ENCODE measurements at regions not wholly inside any gene's neighbourhood (a gene's known extent, or its start where the extent isn't known, plus 50 kb on each side); places are given as distances from the start of the nearest gene placed in this dataset.
A peak's percentile ranks its signal among the peaks of the same experiment; 100 is the strongest.

- H3K4me1 ChIP-seq (ENCODE audit: control insufficient read depth, insufficient read depth, low read length): no peaks in the 10 kb centered on the region
- H3K27me3 ChIP-seq (ENCODE audit: control insufficient read depth, insufficient read depth, low read length): peaks cover 23% of the 10 kb centered on the region
- DNase-seq: no peak
- no CpG with 5 or more reads among the region's 7 CpGs for WGBS (ENCODE audit: insufficient coverage, low lambda C conversion rate)
- H3K9me3 ChIP-seq (ENCODE audit: control insufficient read depth, low read depth, low read length): no peaks in the 10 kb centered on the region
- H3K36me3 ChIP-seq (ENCODE audit: control insufficient read depth, insufficient read depth, low read length): no peaks in the 10 kb centered on the region
- no peak overlapping the region for H3K27ac ChIP-seq (ENCODE audit: low read length)
- no peak overlapping the region for H3K4me3 ChIP-seq (ENCODE audit: low read length)
These were observed 155.4 kb upstream of the FOXF1 start for GRCh38 chr16:86354641-86355513.

- no peak for DNase-seq
- WGBS (ENCODE audit: insufficient coverage, low lambda C conversion rate): no CpG with 5 or more reads among the region's 5 CpGs
- H3K36me3 ChIP-seq (ENCODE audit: control insufficient read depth, insufficient read depth, low read length): no peaks in the 10 kb centered on the region
These were observed 154.8 kb upstream of the FOXF1 start for GRCh38 chr16:86355531-86355930.

GRCh38 chr16:86355951-86356350 lies 154.4 kb upstream of the FOXF1 start:
- Histone ChIP-seq H3K27ac (ENCODE audit: low read length) (no peak overlapping the region), H3K4me1 (ENCODE audit: control insufficient read depth, insufficient read depth, low read length) (no peaks in the 10 kb centered on the region), H3K36me3 (ENCODE audit: control insufficient read depth, insufficient read depth, low read length) (no peaks in the 10 kb centered on the region), H3K27me3 (ENCODE audit: control insufficient read depth, insufficient read depth, low read length) (peaks cover 14% of the 10 kb centered on the region), H3K4me3 (ENCODE audit: low read length) (no peak overlapping the region), H3K9me3 (ENCODE audit: control insufficient read depth, low read depth, low read length) (no peaks in the 10 kb centered on the region)
- no CpG with 5 or more reads among the region's 3 CpGs for WGBS (ENCODE audit: insufficient coverage, low lambda C conversion rate)
- no peak for DNase-seq

More at GRCh38 chr16:86355531-86355930, 154.8 kb upstream of the FOXF1 start:
- Histone ChIP-seq H3K4me1 (ENCODE audit: control insufficient read depth, insufficient read depth, low read length) (no peaks in the 10 kb centered on the region), H3K4me3 (ENCODE audit: low read length) (no peak overlapping the region), H3K9me3 (ENCODE audit: control insufficient read depth, low read depth, low read length) (no peaks in the 10 kb centered on the region), H3K27ac (ENCODE audit: low read length) (no peak overlapping the region), H3K27me3 (ENCODE audit: control insufficient read depth, insufficient read depth, low read length) (peaks cover 16% of the 10 kb centered on the region)

GRCh38 chr16:86356804-86357203 lies 153.5 kb upstream of the FOXF1 start:
- Histone ChIP-seq H3K27ac (ENCODE audit: low read length) (no peak overlapping the region), H3K9me3 (ENCODE audit: control insufficient read depth, low read depth, low read length) (no peaks in the 10 kb centered on the region), H3K36me3 (ENCODE audit: control insufficient read depth, insufficient read depth, low read length) (no peaks in the 10 kb centered on the region), H3K4me3 (ENCODE audit: low read length) (no peak overlapping the region), H3K4me1 (ENCODE audit: control insufficient read depth, insufficient read depth, low read length) (no peaks in the 10 kb centered on the region), H3K27me3 (ENCODE audit: control insufficient read depth, insufficient read depth, low read length) (peaks cover 19% of the 10 kb centered on the region)
- WGBS (ENCODE audit: insufficient coverage, low lambda C conversion rate): no CpG with 5 or more reads among the region's 7 CpGs
- DNase-seq: no peak

- Histone ChIP-seq H3K36me3 (ENCODE audit: control insufficient read depth, insufficient read depth, low read length) (no peaks in the 10 kb centered on the region), H3K4me1 (ENCODE audit: control insufficient read depth, insufficient read depth, low read length) (no peaks in the 10 kb centered on the region), H3K27me3 (ENCODE audit: control insufficient read depth, insufficient read depth, low read length) (peaks cover 18% of the 10 kb centered on the region), H3K27ac (ENCODE audit: low read length) (no peak overlapping the region), H3K9me3 (ENCODE audit: control insufficient read depth, low read depth, low read length) (no peaks in the 10 kb centered on the region), H3K4me3 (ENCODE audit: low read length) (no peak overlapping the region)
- no peak for DNase-seq
- no CpG with 5 or more reads among the region's 6 CpGs for WGBS (ENCODE audit: insufficient coverage, low lambda C conversion rate)
These were observed 153.0 kb upstream of the FOXF1 start for GRCh38 chr16:86357303-86357702.

GRCh38 chr16:86357950-86358349 lies 152.4 kb upstream of the FOXF1 start:
- Histone ChIP-seq H3K27ac (ENCODE audit: low read length) (no peak overlapping the region), H3K36me3 (ENCODE audit: control insufficient read depth, insufficient read depth, low read length) (no peaks in the 10 kb centered on the region), H3K4me1 (ENCODE audit: control insufficient read depth, insufficient read depth, low read length) (no peaks in the 10 kb centered on the region), H3K9me3 (ENCODE audit: control insufficient read depth, low read depth, low read length) (no peaks in the 10 kb centered on the region), H3K27me3 (ENCODE audit: control insufficient read depth, insufficient read depth, low read length) (peaks cover 24% of the 10 kb centered on the region), H3K4me3 (ENCODE audit: low read length) (no peak overlapping the region)
- no CpG with 5 or more reads among the region's 8 CpGs for WGBS (ENCODE audit: insufficient coverage, low lambda C conversion rate)
- DNase-seq: no peak

GRCh38 chr16:86359571-86359970 lies 150.8 kb upstream of the FOXF1 start:
- Histone ChIP-seq H3K27ac (ENCODE audit: low read length) (no peak overlapping the region), H3K9me3 (ENCODE audit: control insufficient read depth, low read depth, low read length) (no peaks in the 10 kb centered on the region), H3K27me3 (ENCODE audit: control insufficient read depth, insufficient read depth, low read length) (peaks cover 26% of the 10 kb centered on the region), H3K36me3 (ENCODE audit: control insufficient read depth, insufficient read depth, low read length) (no peaks in the 10 kb centered on the region), H3K4me3 (ENCODE audit: low read length) (no peak overlapping the region), H3K4me1 (ENCODE audit: control insufficient read depth, insufficient read depth, low read length) (no peaks in the 10 kb centered on the region)
- WGBS (ENCODE audit: insufficient coverage, low lambda C conversion rate): no CpG with 5 or more reads among the region's 5 CpGs
- DNase-seq: no peak

GRCh38 chr16:86362155-86362849 lies 148.0 kb upstream of the FOXF1 start:
- Histone ChIP-seq H3K4me1 (ENCODE audit: control insufficient read depth, insufficient read depth, low read length) (peaks cover 5% of the 10 kb centered on the region), H3K27ac (ENCODE audit: low read length) (no peak overlapping the region), H3K36me3 (ENCODE audit: control insufficient read depth, insufficient read depth, low read length) (no peaks in the 10 kb centered on the region), H3K27me3 (ENCODE audit: control insufficient read depth, insufficient read depth, low read length) (peaks cover 37% of the 10 kb centered on the region), H3K4me3 (ENCODE audit: low read length) (no peak overlapping the region), H3K9me3 (ENCODE audit: control insufficient read depth, low read depth, low read length) (no peaks in the 10 kb centered on the region)
- WGBS (ENCODE audit: insufficient coverage, low lambda C conversion rate): 80% methylated on average over 4 of the region's 9 CpGs
- no peak for DNase-seq

- H3K4me3 ChIP-seq (ENCODE audit: low read length): no peak overlapping the region
- WGBS (ENCODE audit: insufficient coverage, low lambda C conversion rate): 56% methylated on average over 3 of the region's 4 CpGs
- no peaks in the 10 kb centered on the region for H3K36me3 ChIP-seq (ENCODE audit: control insufficient read depth, insufficient read depth, low read length)
- no peaks in the 10 kb centered on the region for H3K9me3 ChIP-seq (ENCODE audit: control insufficient read depth, low read depth, low read length)
- peaks cover 44% of the 10 kb centered on the region for H3K27me3 ChIP-seq (ENCODE audit: control insufficient read depth, insufficient read depth, low read length)
- no peak overlapping the region for H3K27ac ChIP-seq (ENCODE audit: low read length)
- no peak for DNase-seq
- H3K4me1 ChIP-seq (ENCODE audit: control insufficient read depth, insufficient read depth, low read length): peaks cover 5% of the 10 kb centered on the region
These were observed 147.3 kb upstream of the FOXF1 start for GRCh38 chr16:86363057-86363490.

- WGBS (ENCODE audit: insufficient coverage, low lambda C conversion rate): no CpG with 5 or more reads among the region's 13 CpGs
- peaks cover 50% of the 10 kb centered on the region for H3K27me3 ChIP-seq (ENCODE audit: control insufficient read depth, insufficient read depth, low read length)
- no peaks in the 10 kb centered on the region for H3K36me3 ChIP-seq (ENCODE audit: control insufficient read depth, insufficient read depth, low read length)
- no peaks in the 10 kb centered on the region for H3K9me3 ChIP-seq (ENCODE audit: control insufficient read depth, low read depth, low read length)
- H3K27ac ChIP-seq (ENCODE audit: low read length): peak overlapping the region; percentile 71
- H3K4me1 ChIP-seq (ENCODE audit: control insufficient read depth, insufficient read depth, low read length): peaks cover 5% of the 10 kb centered on the region
- no peak overlapping the region for H3K4me3 ChIP-seq (ENCODE audit: low read length)
- DNase-seq: no peak
These were observed 146.3 kb upstream of the FOXF1 start for GRCh38 chr16:86363836-86364618.
